Fibroblast of peridontal ligament (primary cell): ENCODE measurements at regions not wholly inside any gene's neighbourhood (a gene's known extent, or its start where the extent isn't known, plus 50 kb on each side); places are given as distances from the start of the nearest gene placed in this dataset.
"Not testable (repeated sequence)": the region's sequence is repeated elsewhere in the genome, so short reads cannot be mapped to it uniquely, and the experiment has no call there.

Experiments
- DNase-seq: peaks from one replicate; pipeline ENCODE4 v3.0.0-alpha.2; 2010; ENCODE audit errors: extremely low read depth

- no peak for DNase-seq
Observed at GRCh38 chr11:39809833-39810232, 1649.6 kb downstream of the LRRC4C start.

- DNase-seq: no peak
Observed at GRCh38 chr11:39807904-39808303, 1651.5 kb downstream of the LRRC4C start.

GRCh38 chr11:39806652-39807051, 1652.8 kb downstream of the LRRC4C start:
- DNase-seq: no peak

GRCh38 chr11:39804271-39804670, 1655.2 kb downstream of the LRRC4C start:
- no peak for DNase-seq

GRCh38 chr11:39786682-39787081, 1672.8 kb downstream of the LRRC4C start:
- no peak for DNase-seq

GRCh38 chr11:39786281-39786680, 1673.2 kb downstream of the LRRC4C start:
- no peak for DNase-seq

- no peak for DNase-seq
Observed at GRCh38 chr11:39784873-39785272, 1674.6 kb downstream of the LRRC4C start.

GRCh38 chr11:39780131-39780530, 1679.3 kb downstream of the LRRC4C start:
- no peak for DNase-seq

GRCh38 chr11:39777035-39777434, 1682.4 kb downstream of the LRRC4C start:
- DNase-seq: no peak

GRCh38 chr11:39772525-39773137, 1686.8 kb downstream of the LRRC4C start:
- DNase-seq: no peak

- DNase-seq: no peak
Observed at GRCh38 chr11:39768214-39768613, 1691.2 kb downstream of the LRRC4C start.

- DNase-seq: no peak
Observed at GRCh38 chr11:39745401-39745800, 1714.1 kb downstream of the LRRC4C start.

GRCh38 chr11:39741066-39741465, 1718.4 kb downstream of the LRRC4C start:
- DNase-seq: no peak

- DNase-seq: not testable (repeated sequence)
Observed at GRCh38 chr11:39736351-39736750, 1723.1 kb downstream of the LRRC4C start.

GRCh38 chr11:39732001-39732400, 1727.5 kb downstream of the LRRC4C start:
- DNase-seq: no peak

GRCh38 chr11:39725081-39725480, 1734.4 kb downstream of the LRRC4C start:
- no peak for DNase-seq

- no peak for DNase-seq
Observed at GRCh38 chr11:39724404-39724803, 1735.0 kb downstream of the LRRC4C start.

- DNase-seq: no peak
Observed at GRCh38 chr11:39712581-39712980, 1746.9 kb downstream of the LRRC4C start.

- no peak for DNase-seq
Observed at GRCh38 chr11:39690856-39691255, 1768.6 kb downstream of the LRRC4C start.

GRCh38 chr11:39683951-39684554, 1775.4 kb downstream of the LRRC4C start:
- DNase-seq: no peak

GRCh38 chr11:39683288-39683950, 1776.0 kb downstream of the LRRC4C start:
- DNase-seq: no peak

- DNase-seq: no peak
Observed at GRCh38 chr11:39681428-39681827, 1778.0 kb downstream of the LRRC4C start.

GRCh38 chr11:39678996-39679395, 1780.5 kb downstream of the LRRC4C start:
- DNase-seq: no peak
